MM.1S (cell line): ENCODE measurements at regions not wholly inside any gene's neighbourhood (a gene's known extent, or its start where the extent isn't known, plus 50 kb on each side); places are given as distances from the start of the nearest gene placed in this dataset.

ENCODE experiments used
- DNase-seq: peaks from one replicate; pipeline ENCODE4 v3.0.0-alpha.2; 2015
- H2AFZ ChIP-seq: fragments of 300-600 bp; sonication (generic); 2 replicates; pipeline ENCODE4 v1.6.0; 2016; ENCODE audit warnings: antibody characterized with exemption, low read length
- H3F3A ChIP-seq: fragments of 300-600 bp; sonication (generic); 2 replicates; pipeline ENCODE4 v1.6.1; 2016; ENCODE audit warnings: mild to moderate bottlenecking, antibody characterized with exemption, low read length, moderate library complexity, mixed read lengths; ENCODE audit not compliant: insufficient read depth
- H3K27ac ChIP-seq: fragments of 300-600 bp; sonication (generic); 2 replicates; pipeline ENCODE4 v1.5.1; 2016; ENCODE audit warnings: mild to moderate bottlenecking, low read length
- H3K27me3 ChIP-seq: fragments of 300-600 bp; sonication (generic); replicated peaks from 2 replicates; pipeline ENCODE4 v1.6.0; 2016; ENCODE audit warnings: low read length; ENCODE audit not compliant: insufficient read depth
- H3K36me3 ChIP-seq: fragments of 300-600 bp; sonication (generic); replicated peaks from 2 replicates; pipeline ENCODE4 v1.6.1; 2016; ENCODE audit warnings: mild to moderate bottlenecking, low read length, mixed read lengths; ENCODE audit not compliant: insufficient read depth
- H3K4me1 ChIP-seq: fragments of 300-600 bp; sonication (generic); 2 replicates; pipeline ENCODE4 v1.6.1; 2016; ENCODE audit warnings: low read length, mixed read lengths
- H3K4me2 ChIP-seq: fragments of 300-600 bp; sonication (generic); 2 replicates; pipeline ENCODE4 v1.6.0; 2016; ENCODE audit warnings: low read depth, low read length
- H3K4me3 ChIP-seq: fragments of 300-600 bp; sonication (generic); 2 replicates; pipeline ENCODE4 v1.5.1; 2016; ENCODE audit warnings: low read length, mixed read lengths
- H3K79me2 ChIP-seq: fragments of 300-600 bp; sonication (generic); 2 replicates; pipeline ENCODE4 v1.6.1; 2016; ENCODE audit warnings: mixed run types, low read length, mixed read lengths
- H3K9ac ChIP-seq: fragments of 300-600 bp; sonication (generic); 2 replicates; pipeline ENCODE4 v1.6.1; 2016; ENCODE audit warnings: low read length, mixed read lengths
- H3K9me2 ChIP-seq: fragments of 300-600 bp; sonication (generic); replicated peaks from 2 replicates; pipeline ENCODE4 v1.6.1; 2016; ENCODE audit warnings: mild to moderate bottlenecking, low read length, mixed read lengths; ENCODE audit not compliant: insufficient read depth
- H3K9me3 ChIP-seq: fragments of 300-600 bp; sonication (generic); replicated peaks from 2 replicates; pipeline ENCODE4 v1.6.1; 2016; ENCODE audit warnings: mild to moderate bottlenecking, low read length, mixed read lengths; ENCODE audit not compliant: insufficient read depth
- H4K20me1 ChIP-seq: fragments of 300-600 bp; sonication (generic); 2 replicates; pipeline ENCODE4 v1.6.1; 2016; ENCODE audit warnings: mild to moderate bottlenecking, low read length, moderate library complexity, mixed read lengths; ENCODE audit not compliant: insufficient read depth
- EZH2 ChIP-seq: fragments of 300-600 bp; sonication (generic); optimal IDR thresholded peaks from 2 replicates; pipeline ENCODE3; 2017; ENCODE audit warnings: low read depth, mild to moderate bottlenecking, antibody characterized with exemption, low read length, mixed read lengths
- EZH2phosphoT487 ChIP-seq: fragments of 300-600 bp; sonication (generic); IDR thresholded peaks from 2 replicates; pipeline ENCODE4 v1.6.1; 2018; ENCODE audit warnings: antibody characterized with exemption, low read length
- TF ChIP-seq, protein P1 (sequence below): fragments of 300-600 bp; sonication (generic); IDR thresholded peaks from 2 replicates; pipeline ENCODE4 v1.5.1; 2016; ENCODE audit warnings: antibody characterized with exemption, low read length, mixed read lengths

DNA sequence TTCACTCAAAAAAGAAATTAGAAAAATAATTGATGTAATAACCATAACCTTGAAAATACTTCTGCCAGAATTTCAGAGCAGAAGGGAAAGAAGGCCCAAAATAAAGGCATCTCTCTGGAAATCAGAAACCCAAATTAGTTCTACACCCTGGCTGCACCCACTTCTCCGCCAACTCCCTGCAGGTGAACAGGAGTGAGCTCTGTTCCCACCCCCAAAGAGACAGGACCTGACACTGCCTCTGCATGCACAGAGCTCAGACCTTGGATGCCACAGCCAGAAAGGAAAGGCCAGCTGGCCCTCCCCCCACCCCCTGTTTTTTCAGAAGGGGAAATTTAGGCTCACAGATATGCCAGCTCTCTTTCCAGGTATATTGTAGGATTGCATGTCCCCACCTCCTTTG is 228.2 kb downstream of the BCL11B start:
- Histone ChIP-seq H3K4me3 (no peak overlapping the region), H3K4me2 (no peak overlapping the region), H3K4me1 (no peaks in the 10 kb centered on the region)

DNA sequence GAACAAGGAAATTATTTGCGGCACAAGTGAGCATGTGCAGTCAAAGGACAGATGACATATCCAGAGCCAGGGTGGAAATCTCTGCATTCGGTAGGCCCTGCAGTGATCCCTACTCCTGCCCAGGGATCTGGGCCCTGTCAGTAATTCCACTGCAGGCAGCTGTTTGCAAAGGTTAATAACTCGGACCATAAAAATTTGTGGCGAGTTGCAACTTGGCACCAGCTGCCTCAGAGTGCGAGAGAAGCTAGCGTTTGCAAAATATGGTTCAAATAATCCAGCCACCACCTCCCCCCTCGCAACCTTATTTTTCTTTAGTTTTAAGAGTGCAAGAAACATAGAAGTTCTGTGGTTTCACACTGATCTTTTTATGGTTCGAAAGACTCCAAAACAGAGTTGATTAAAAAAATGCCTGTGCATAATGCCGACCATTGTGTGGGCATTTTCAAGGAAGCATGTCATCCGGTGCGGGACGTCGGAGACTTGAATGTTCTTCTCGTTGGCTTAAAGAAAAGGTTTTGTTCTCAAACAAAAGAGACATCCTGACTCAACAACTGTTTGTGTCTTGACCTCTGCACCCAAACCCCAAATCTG is 224.5 kb downstream of the BCL11B start:
- Histone ChIP-seq H3K9ac (no peak overlapping the region), H4K20me1 (no peaks in the 10 kb centered on the region), H3F3A (no peaks in the 10 kb centered on the region), H3K4me3 (no peak overlapping the region), H3K79me2 (no peaks in the 10 kb centered on the region), H3K4me1 (no peaks in the 10 kb centered on the region), H3K9me2 (no peaks in the 10 kb centered on the region), H3K9me3 (no peaks in the 10 kb centered on the region), H3K27ac (no peak overlapping the region), H2AFZ (no peak overlapping the region), H3K4me2 (no peak overlapping the region), H3K36me3 (no peaks in the 10 kb centered on the region), H3K27me3 (no peaks in the 10 kb centered on the region)
- TF ChIP-seq EZH2 (no peak), EZH2phosphoT487 (no peak)
- TF ChIP-seq, protein P1, sequence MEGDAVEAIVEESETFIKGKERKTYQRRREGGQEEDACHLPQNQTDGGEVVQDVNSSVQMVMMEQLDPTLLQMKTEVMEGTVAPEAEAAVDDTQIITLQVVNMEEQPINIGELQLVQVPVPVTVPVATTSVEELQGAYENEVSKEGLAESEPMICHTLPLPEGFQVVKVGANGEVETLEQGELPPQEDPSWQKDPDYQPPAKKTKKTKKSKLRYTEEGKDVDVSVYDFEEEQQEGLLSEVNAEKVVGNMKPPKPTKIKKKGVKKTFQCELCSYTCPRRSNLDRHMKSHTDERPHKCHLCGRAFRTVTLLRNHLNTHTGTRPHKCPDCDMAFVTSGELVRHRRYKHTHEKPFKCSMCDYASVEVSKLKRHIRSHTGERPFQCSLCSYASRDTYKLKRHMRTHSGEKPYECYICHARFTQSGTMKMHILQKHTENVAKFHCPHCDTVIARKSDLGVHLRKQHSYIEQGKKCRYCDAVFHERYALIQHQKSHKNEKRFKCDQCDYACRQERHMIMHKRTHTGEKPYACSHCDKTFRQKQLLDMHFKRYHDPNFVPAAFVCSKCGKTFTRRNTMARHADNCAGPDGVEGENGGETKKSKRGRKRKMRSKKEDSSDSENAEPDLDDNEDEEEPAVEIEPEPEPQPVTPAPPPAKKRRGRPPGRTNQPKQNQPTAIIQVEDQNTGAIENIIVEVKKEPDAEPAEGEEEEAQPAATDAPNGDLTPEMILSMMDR: no peak
- no peak for DNase-seq

More for the DNA sequence above, 228.2 kb downstream of the BCL11B start:
- H2AFZ ChIP-seq: no peak overlapping the region
- no peaks in the 10 kb centered on the region for H3K36me3 ChIP-seq
- no peak for DNase-seq
- H3K9ac ChIP-seq: no peak overlapping the region
- H3K27me3 ChIP-seq: no peaks in the 10 kb centered on the region
- no peaks in the 10 kb centered on the region for H3F3A ChIP-seq
- H3K79me2 ChIP-seq: no peaks in the 10 kb centered on the region
- H3K9me3 ChIP-seq: no peaks in the 10 kb centered on the region
- H4K20me1 ChIP-seq: no peaks in the 10 kb centered on the region
- H3K27ac ChIP-seq: no peak overlapping the region
- TF ChIP-seq, protein P1: no peak
- TF ChIP-seq EZH2 (no peak), EZH2phosphoT487 (no peak)
- no peaks in the 10 kb centered on the region for H3K9me2 ChIP-seq

DNA sequence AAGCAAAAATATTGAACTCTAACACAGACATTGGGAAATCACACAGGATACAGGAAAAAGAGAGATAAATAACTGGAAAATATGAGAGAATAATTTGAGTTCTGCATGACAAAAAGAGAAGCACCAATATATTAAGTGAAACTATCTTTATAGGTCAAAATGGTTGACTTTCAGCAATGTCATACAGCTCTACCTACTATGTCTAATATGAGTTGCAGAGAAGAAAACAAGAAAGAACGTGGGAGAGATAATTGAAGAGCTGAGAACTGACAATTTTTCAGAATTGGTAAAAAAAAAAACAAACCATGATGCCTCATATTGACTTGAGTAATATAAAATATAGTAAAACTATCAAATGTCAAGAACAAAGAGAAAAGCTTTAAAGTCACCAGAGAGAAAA is 221.7 kb downstream of the BCL11B start:
- TF ChIP-seq, protein P1: no peak
- no peak for TF ChIP-seq EZH2phosphoT487
- no peak for TF ChIP-seq EZH2
- Histone ChIP-seq H2AFZ (no peak overlapping the region), H3K9ac (no peak overlapping the region), H3K9me3 (no peaks in the 10 kb centered on the region), H3K4me3 (no peak overlapping the region), H4K20me1 (no peaks in the 10 kb centered on the region), H3K9me2 (no peaks in the 10 kb centered on the region), H3K27ac (no peak overlapping the region), H3K4me2 (no peak overlapping the region), H3K79me2 (no peaks in the 10 kb centered on the region), H3K27me3 (no peaks in the 10 kb centered on the region), H3F3A (no peaks in the 10 kb centered on the region), H3K4me1 (no peaks in the 10 kb centered on the region), H3K36me3 (no peaks in the 10 kb centered on the region)
- no peak for DNase-seq
